ENCODE measurements at regions not wholly inside any gene's neighbourhood (a gene's known extent, or its start where the extent isn't known, plus 50 kb on each side); places are given as distances from the start of the nearest gene placed in this dataset.
"Not testable (repeated sequence)": the region's sequence is repeated elsewhere in the genome, so short reads cannot be mapped to it uniquely, and the experiment has no call there.

GRCh38 chr10:42193588-42193987 is 444.8 kb downstream of the ZNF33B start:
- DNase-seq (ENCODE audit: extremely low read depth, low read depth, low spot score) = not testable (repeated sequence)

GRCh38 chr10:42192450-42192849 is 445.9 kb downstream of the ZNF33B start:
- not testable (repeated sequence) for DNase-seq (ENCODE audit: extremely low read depth, low read depth, low spot score)

DNA sequence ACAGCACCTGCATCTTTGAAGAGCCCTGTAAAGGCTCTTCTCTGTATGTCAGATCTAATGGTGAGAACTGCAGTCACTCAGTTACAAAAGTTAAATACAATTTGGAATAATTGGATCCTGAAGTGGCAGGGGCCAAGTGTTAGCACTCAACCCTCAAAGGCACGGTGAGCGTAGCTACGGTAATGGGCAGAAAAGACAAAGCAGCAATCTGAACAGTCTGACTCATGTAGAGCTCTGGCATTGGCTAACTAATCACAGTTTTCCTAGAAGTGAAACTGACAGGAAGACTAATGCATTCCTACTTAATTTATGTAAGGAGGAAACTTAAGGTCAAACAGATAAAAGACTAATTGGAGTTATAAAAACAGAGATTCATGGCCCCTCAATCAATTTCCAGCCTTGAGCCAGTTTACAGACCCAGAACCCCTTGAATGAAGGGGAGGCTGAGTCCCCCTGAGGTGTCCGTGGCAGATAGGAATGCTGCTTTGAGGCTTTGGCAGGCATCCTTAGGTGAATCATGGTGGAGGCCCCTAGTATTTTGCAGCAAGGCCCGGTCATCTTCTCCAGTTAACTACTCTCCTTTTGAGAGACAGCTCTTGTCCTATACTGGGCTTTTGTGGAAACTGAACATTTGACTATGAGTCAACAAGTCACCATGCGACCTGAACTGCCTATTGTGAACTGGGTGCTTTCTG is 450.7 kb downstream of the ZNF33B start:
- DNase-seq (ENCODE audit: extremely low read depth, low read depth, low spot score) = not testable (repeated sequence)

DNA sequence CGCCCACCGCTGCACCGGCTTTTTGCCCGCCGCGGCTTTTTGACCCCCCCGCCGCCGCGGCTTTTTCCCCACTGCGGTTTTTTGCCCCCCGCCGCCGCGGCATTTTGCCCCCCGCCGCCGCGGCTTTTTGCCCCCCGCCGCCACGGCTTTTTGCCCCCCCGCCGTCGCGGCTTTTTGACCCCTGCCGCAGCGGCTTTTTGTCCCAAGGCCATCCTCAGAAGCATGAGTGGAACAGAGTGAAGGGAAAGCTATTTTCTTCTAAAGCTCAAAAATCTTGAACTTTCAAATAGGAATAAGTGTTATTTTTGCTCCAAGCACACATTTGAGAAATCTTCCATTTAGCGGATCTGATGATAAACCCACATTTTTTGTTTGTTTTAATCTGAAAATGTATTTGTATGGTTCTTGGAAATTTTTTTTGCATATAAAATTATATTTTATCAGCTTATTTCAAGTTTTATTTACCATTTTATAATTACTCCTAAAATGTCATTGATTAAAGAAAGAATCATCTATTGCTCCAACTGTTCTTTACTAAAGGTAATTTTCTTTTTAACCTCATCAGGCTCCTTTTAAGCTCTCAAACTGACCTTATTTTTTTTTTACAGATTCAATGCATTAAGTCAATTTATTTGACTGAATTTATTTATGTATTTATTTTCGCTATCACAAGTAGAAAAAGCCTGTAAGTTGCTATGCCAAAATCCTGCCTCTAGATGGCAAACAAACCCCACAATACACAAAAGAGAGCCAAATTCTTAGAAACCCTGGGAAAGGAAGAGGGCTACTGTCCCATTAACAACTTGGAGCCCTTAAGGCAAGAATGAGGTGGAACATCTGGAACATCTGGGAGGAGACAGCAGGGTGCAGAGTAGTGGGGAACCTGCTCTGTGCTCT is 460.3 kb downstream of the ZNF33B start:
- DNase-seq (ENCODE audit: extremely low read depth, low read depth, low spot score) = peak; percentile 7

DNA sequence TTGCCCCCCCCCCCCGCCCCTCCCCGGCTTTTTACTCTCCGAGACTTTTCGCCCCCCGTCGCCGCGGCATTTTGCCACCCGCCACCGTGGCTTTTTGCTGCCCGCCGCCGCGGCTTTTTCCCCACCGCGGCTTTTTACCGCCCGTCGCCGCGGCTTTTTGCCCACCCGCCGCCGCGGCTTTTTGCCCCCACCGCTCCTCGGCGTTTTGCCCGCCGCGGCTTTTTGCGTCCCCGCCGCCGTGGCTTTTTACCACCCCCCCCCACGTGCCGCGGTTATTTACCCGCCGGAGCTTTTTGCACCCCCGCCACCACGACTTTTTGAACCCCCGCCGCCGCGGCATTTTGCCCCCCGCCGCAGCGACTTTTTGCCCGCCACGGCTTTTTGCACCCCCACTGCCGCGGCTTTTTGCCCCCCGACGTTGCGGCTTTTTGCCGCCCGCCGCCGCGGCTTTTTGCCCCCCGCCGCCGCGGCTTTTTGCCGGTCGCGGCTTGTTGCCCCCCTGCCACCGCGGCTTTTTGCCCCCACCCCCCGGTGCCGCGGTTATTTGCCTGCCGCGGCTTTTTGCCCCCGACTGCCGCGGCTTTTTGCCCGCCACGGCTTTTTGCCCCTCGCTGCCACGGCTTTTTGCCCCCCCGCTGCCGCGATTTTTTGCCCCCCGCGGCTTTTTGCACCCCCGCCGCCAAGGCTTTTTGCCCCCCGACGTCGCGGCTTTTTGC is 461.1 kb downstream of the ZNF33B start:
- no peak for DNase-seq (ENCODE audit: extremely low read depth, low read depth, low spot score)

GRCh38 chr10:42150428-42151061 is 487.8 kb downstream of the ZNF33B start:
- DNase-seq (ENCODE audit: extremely low read depth, low read depth, low spot score) = no peak

DNA sequence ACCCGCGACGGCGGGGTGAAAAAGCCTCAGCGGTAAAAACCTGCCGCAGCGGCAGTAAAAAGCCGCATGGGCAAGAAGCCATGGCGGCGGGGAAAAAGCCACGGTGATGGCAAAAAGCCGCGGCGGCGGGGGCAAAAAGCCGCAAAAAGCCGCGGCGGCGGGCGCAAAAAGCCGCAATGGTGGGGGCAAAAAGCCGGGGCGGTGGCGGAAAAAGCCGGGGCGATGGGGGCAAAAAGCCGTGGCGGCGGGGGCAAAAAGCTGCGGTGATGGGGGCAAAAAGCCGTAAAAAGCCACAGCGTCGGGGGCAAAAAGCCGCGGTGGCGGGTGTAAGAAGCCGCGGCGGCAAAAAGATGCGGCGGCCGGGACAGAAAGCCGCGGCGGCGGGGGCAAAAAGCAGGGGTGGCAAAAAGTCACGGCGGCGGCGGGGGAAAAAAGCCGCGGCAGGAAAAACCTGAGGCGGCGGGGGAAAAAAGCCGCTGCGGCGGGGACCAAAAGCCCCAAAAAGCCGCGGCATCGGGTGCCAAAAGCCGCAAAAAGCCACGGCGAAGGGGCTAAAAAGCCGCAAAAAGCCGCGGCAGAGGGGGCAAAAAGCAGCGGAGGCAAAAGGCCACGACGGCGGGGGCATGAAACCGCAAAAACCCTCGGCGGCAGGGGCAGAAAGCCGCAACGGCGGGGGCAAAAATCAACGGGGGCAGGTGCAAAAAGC is 488.5 kb downstream of the ZNF33B start:
- no peak for DNase-seq (ENCODE audit: extremely low read depth, low read depth, low spot score)

- DNase-seq (ENCODE audit: extremely low read depth, low read depth, low spot score) = no peak
Measured at GRCh38 chr10:42149027-42149700, 489.2 kb downstream of the ZNF33B start.

GRCh38 chr10:42146165-42146564 is 492.2 kb downstream of the ZNF33B start:
- DNase-seq (ENCODE audit: extremely low read depth, low read depth, low spot score) = not testable (repeated sequence)

DNA sequence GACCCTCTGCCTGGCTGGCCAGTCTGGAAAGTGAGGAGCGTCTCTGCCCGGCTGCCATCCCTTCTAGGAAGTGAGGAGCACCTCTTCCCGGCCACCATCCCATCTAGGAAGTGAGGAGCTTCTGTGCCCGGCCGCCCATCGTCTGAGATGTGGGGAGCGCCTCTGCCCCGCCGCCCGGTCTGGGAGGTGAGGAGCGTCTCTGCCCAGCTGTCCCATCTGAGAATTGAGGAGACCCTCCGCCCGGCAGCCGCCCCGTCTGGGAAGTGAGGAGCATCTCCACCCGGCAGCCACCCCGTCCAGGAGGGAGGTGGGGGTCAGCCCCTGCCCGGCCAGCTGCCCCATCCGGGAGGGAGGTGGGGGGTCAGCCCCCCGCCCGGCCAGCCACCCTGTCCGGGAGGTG is 500.3 kb downstream of the ZNF33B start:
- DNase-seq (ENCODE audit: extremely low read depth, low read depth, low spot score) = not testable (repeated sequence)

DNA sequence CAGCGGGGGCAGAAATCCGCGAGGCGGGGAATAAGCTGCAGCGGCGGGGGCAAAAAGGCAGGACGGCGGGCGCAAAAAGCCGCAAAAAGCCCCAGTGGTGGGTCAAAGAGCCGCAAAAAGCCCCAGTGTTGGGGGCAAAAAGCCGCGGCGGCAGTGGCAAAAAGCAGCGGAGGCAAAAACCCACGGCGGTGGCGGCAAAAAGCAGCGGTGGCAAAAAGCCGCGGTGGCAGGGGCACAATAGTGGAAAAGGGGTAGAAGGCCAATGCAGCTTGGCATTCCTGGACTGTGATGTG is 525.3 kb downstream of the ZNF33B start:
- no peak for DNase-seq (ENCODE audit: extremely low read depth, low read depth, low spot score)

GRCh38 chr10:42112331-42113157 is 525.8 kb downstream of the ZNF33B start:
- no peak for DNase-seq (ENCODE audit: extremely low read depth, low read depth, low spot score)

DNA sequence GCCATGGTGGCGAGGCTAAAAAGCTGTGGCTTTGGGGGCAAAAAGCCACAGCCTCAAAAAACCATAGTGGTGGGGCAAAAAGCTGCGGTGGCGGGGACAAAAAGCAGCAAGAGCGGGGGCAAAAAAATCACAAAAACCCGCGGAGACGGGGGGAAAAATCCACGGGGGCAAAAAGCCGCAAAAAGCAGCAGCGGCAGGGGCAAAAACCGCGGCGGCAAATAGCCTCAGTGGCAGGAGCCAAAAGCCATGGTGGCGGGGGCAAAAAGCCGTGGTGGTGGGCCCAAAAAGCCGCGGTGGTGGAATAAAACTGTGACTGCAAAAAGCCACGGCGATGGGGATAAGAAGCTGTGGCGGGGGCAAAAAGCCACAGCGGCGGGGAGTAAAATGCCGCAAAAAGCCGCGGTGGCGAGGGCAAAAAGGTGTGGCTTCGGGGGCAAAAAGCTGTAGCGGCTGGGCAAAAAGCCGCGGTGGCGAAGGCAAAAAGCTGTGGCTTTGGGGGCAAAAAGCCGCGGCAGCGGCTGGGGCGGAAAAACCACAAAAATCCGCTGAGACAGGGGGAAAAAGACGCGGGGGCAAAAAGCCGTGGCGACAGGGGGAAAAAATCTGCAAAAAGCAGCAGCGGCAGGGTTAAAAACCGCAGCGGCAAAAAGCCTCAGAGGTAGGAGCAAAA is 526.6 kb downstream of the ZNF33B start:
- DNase-seq (ENCODE audit: extremely low read depth, low read depth, low spot score) = no peak

DNA sequence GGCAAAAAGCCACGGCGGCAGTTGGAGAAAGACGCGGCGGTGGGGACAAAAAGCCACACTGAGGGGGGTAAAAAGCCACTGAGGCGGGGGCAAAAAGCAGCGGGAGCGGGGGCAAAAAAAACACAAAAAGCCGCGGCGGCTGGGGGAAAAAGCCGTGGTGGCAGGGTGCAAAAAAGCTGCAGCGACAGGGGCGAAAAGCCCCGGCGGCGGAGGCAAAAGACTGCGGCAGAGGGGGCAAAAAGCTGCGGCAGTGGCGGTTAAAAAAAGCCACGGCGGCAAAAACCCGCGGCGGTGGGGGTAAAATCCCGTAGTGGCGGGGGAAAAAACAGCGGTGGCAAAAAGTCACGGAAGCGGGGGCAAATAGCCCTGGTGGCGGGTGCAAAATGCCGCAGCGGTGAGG is 527.3 kb downstream of the ZNF33B start:
- DNase-seq (ENCODE audit: extremely low read depth, low read depth, low spot score) = no peak

All from glomerular endothelial cell (primary cell).